ENCODE measurements at regions not wholly inside any gene's neighbourhood (a gene's known extent, or its start where the extent isn't known, plus 50 kb on each side); places are given as distances from the start of the nearest gene placed in this dataset.

- Histone ChIP-seq H3F3A (ENCODE audit: insufficient read depth, low read length, poor library complexity, severe bottlenecking) (peaks cover 6% of the 10 kb centered on the region), H3K9me3 (ENCODE audit: low read length) (no peaks in the 10 kb centered on the region), H3K27me3 (ENCODE audit: insufficient read depth, low read depth, low read length) (no peaks in the 10 kb centered on the region), H4K20me1 (ENCODE audit: insufficient read depth) (no peaks in the 10 kb centered on the region), H3K4me2 (ENCODE audit: low read length) (no peak overlapping the region), H3K36me3 (ENCODE audit: insufficient read depth, low read length) (no peaks in the 10 kb centered on the region), H3K9ac (ENCODE audit: low read length) (no peak overlapping the region), H2AFZ (ENCODE audit: low read depth, low read length) (no peak overlapping the region), H3K79me2 (replicated peaks; ENCODE audit: insufficient read depth, low read length) (no peaks in the 10 kb centered on the region), H3K27ac (ENCODE audit: low read length) (no peak overlapping the region), H3K9me2 (ENCODE audit: insufficient read depth, low read length) (no peaks in the 10 kb centered on the region), H3K4me3 (ENCODE audit: low read length) (no peak overlapping the region)
- TF ChIP-seq POLR2AphosphoS5 (IDR thresholded peaks at IDR 0.05) (no peak), EZH2 (IDR thresholded peaks at IDR 0.05; ENCODE audit: borderline replicate concordance, insufficient read depth, low read length, poor library complexity, severe bottlenecking) (no peak), EP300 (conservative IDR thresholded peaks at IDR 0.05; ENCODE audit: poor library complexity, severe bottlenecking) (no peak), SMC3 (conservative IDR thresholded peaks at IDR 0.05; ENCODE audit: poor library complexity) (no peak)
These were observed 274.1 kb upstream of the TMEM161B start for GRCh38 chr5:88542786-88543185.

- Histone ChIP-seq H2AFZ (ENCODE audit: low read depth, low read length) (no peak overlapping the region), H3K4me2 (ENCODE audit: low read length) (no peak overlapping the region), H4K20me1 (ENCODE audit: insufficient read depth) (no peaks in the 10 kb centered on the region)
These were observed 271.9 kb upstream of the TMEM161B start for GRCh38 chr5:88540471-88541115.

GRCh38 chr5:88539693-88540365 is 271.2 kb upstream of the TMEM161B start:
- Histone ChIP-seq H3K9me2 (ENCODE audit: insufficient read depth, low read length) (no peaks in the 10 kb centered on the region), H3K9ac (ENCODE audit: low read length) (no peak overlapping the region), H3K79me2 (replicated peaks; ENCODE audit: insufficient read depth, low read length) (no peaks in the 10 kb centered on the region), H4K20me1 (ENCODE audit: insufficient read depth) (no peaks in the 10 kb centered on the region), H2AFZ (ENCODE audit: low read depth, low read length) (no peak overlapping the region), H3K27ac (ENCODE audit: low read length) (peak overlapping the region; percentile 10), H3K36me3 (ENCODE audit: insufficient read depth, low read length) (no peaks in the 10 kb centered on the region), H3K4me3 (ENCODE audit: low read length) (peak overlapping the region; percentile 43), H3K27me3 (ENCODE audit: insufficient read depth, low read depth, low read length) (no peaks in the 10 kb centered on the region), H3K9me3 (ENCODE audit: low read length) (no peaks in the 10 kb centered on the region), H3K4me2 (ENCODE audit: low read length) (no peak overlapping the region), H3F3A (ENCODE audit: insufficient read depth, low read length, poor library complexity, severe bottlenecking) (peaks cover 6% of the 10 kb centered on the region)
- TF ChIP-seq MXI1 (conservative IDR thresholded peaks at IDR 0.05; ENCODE audit: poor library complexity, severe bottlenecking), result no peak
- TF ChIP-seq EZH2 (IDR thresholded peaks at IDR 0.05; ENCODE audit: borderline replicate concordance, insufficient read depth, low read length, poor library complexity, severe bottlenecking), result no peak
- no peak for TF ChIP-seq CTCF (IDR thresholded peaks at IDR 0.05; ENCODE audit: poor library complexity, severe bottlenecking)
- TF ChIP-seq TAF1 (IDR thresholded peaks at IDR 0.05; ENCODE audit: low read depth), result no peak
- TF ChIP-seq RAD21 (conservative IDR thresholded peaks at IDR 0.05), result no peak
- TF ChIP-seq REST (IDR thresholded peaks at IDR 0.05; ENCODE audit: borderline replicate concordance), result no peak

More at GRCh38 chr5:88540471-88541115, 271.9 kb upstream of the TMEM161B start:
- Histone ChIP-seq H3K9ac (ENCODE audit: low read length) (no peak overlapping the region), H3K9me3 (ENCODE audit: low read length) (no peaks in the 10 kb centered on the region), H3K9me2 (ENCODE audit: insufficient read depth, low read length) (no peaks in the 10 kb centered on the region), H3K36me3 (ENCODE audit: insufficient read depth, low read length) (no peaks in the 10 kb centered on the region), H3K79me2 (replicated peaks; ENCODE audit: insufficient read depth, low read length) (no peaks in the 10 kb centered on the region), H3K4me3 (ENCODE audit: low read length) (peak overlapping the region; percentile 43), H3K27ac (ENCODE audit: low read length) (no peak overlapping the region), H3K27me3 (ENCODE audit: insufficient read depth, low read depth, low read length) (no peaks in the 10 kb centered on the region), H3F3A (ENCODE audit: insufficient read depth, low read length, poor library complexity, severe bottlenecking) (peaks cover 6% of the 10 kb centered on the region)
- no peak for TF ChIP-seq CTCF (IDR thresholded peaks at IDR 0.05; ENCODE audit: poor library complexity, severe bottlenecking)
- no peak for TF ChIP-seq MXI1 (conservative IDR thresholded peaks at IDR 0.05; ENCODE audit: poor library complexity, severe bottlenecking)

All from neural cell (in vitro differentiated cells).